ENCODE measurements at regions not wholly inside any gene's neighbourhood (a gene's known extent, or its start where the extent isn't known, plus 50 kb on each side); places are given as distances from the start of the nearest gene placed in this dataset.

- Histone ChIP-seq H3K9me3 (ENCODE audit: control insufficient read depth, insufficient read depth, low read length) (no peaks in the 10 kb centered on the region), H3K4me3 (ENCODE audit: low read depth, low read length) (no peak overlapping the region), H3K27ac (ENCODE audit: low read depth, low read length) (no peak overlapping the region), H3K36me3 (ENCODE audit: control insufficient read depth, insufficient read depth, low read length) (no peaks in the 10 kb centered on the region), H3K4me1 (ENCODE audit: control insufficient read depth, insufficient read depth, low read length) (peaks cover 4% of the 10 kb centered on the region), H3K27me3 (ENCODE audit: control insufficient read depth, insufficient read depth, low read length) (peaks cover 10% of the 10 kb centered on the region)
- WGBS (ENCODE audit: insufficient coverage): no CpG with 5 or more reads among the region's 6 CpGs
- DNase-seq (ENCODE audit: low read depth in 4 of 6, low spot score in 6 of 6): no peak
These were observed 87.3 kb upstream of the SMYD2 start for GRCh38 chr1:214193691-214194090.

GRCh38 chr1:214198571-214198970 lies 82.4 kb upstream of the SMYD2 start:
- no peak for DNase-seq (ENCODE audit: low read depth in 4 of 6, low spot score in 6 of 6)
- Histone ChIP-seq H3K27me3 (ENCODE audit: control insufficient read depth, insufficient read depth, low read length) (no peaks in the 10 kb centered on the region), H3K4me3 (ENCODE audit: low read depth, low read length) (no peak overlapping the region), H3K9me3 (ENCODE audit: control insufficient read depth, insufficient read depth, low read length) (no peaks in the 10 kb centered on the region), H3K27ac (ENCODE audit: low read depth, low read length) (no peak overlapping the region), H3K4me1 (ENCODE audit: control insufficient read depth, insufficient read depth, low read length) (no peaks in the 10 kb centered on the region), H3K36me3 (ENCODE audit: control insufficient read depth, insufficient read depth, low read length) (no peaks in the 10 kb centered on the region)
- 100% methylated on average over 1 of the region's 1 CpG for WGBS (ENCODE audit: insufficient coverage)

- Histone ChIP-seq H3K4me1 (ENCODE audit: control insufficient read depth, insufficient read depth, low read length) (no peaks in the 10 kb centered on the region), H3K27me3 (ENCODE audit: control insufficient read depth, insufficient read depth, low read length) (no peaks in the 10 kb centered on the region), H3K9me3 (ENCODE audit: control insufficient read depth, insufficient read depth, low read length) (no peaks in the 10 kb centered on the region), H3K36me3 (ENCODE audit: control insufficient read depth, insufficient read depth, low read length) (no peaks in the 10 kb centered on the region), H3K4me3 (ENCODE audit: low read depth, low read length) (no peak overlapping the region), H3K27ac (ENCODE audit: low read depth, low read length) (no peak overlapping the region)
- no peak for DNase-seq (ENCODE audit: low read depth in 4 of 6, low spot score in 6 of 6)
- no CpG with 5 or more reads among the region's 2 CpGs for WGBS (ENCODE audit: insufficient coverage)
These were observed 81.4 kb upstream of the SMYD2 start for GRCh38 chr1:214199585-214199984.

- DNase-seq (ENCODE audit: low read depth in 4 of 6, low spot score in 6 of 6): no peak
- Histone ChIP-seq H3K27me3 (ENCODE audit: control insufficient read depth, insufficient read depth, low read length) (no peaks in the 10 kb centered on the region), H3K4me3 (ENCODE audit: low read depth, low read length) (no peak overlapping the region), H3K27ac (ENCODE audit: low read depth, low read length) (no peak overlapping the region), H3K36me3 (ENCODE audit: control insufficient read depth, insufficient read depth, low read length) (no peaks in the 10 kb centered on the region), H3K9me3 (ENCODE audit: control insufficient read depth, insufficient read depth, low read length) (no peaks in the 10 kb centered on the region), H3K4me1 (ENCODE audit: control insufficient read depth, insufficient read depth, low read length) (no peaks in the 10 kb centered on the region)
- WGBS (ENCODE audit: insufficient coverage): 79% methylated on average over 2 of the region's 3 CpGs
These were observed 78.0 kb upstream of the SMYD2 start for GRCh38 chr1:214202992-214203391.

GRCh38 chr1:214205053-214205452 lies 75.9 kb upstream of the SMYD2 start:
- H3K36me3 ChIP-seq (ENCODE audit: control insufficient read depth, insufficient read depth, low read length): no peaks in the 10 kb centered on the region
- H3K4me3 ChIP-seq (ENCODE audit: low read depth, low read length): no peak overlapping the region
- 26% methylated on average over 3 of the region's 8 CpGs for WGBS (ENCODE audit: insufficient coverage)
- no peak overlapping the region for H3K27ac ChIP-seq (ENCODE audit: low read depth, low read length)
- peaks cover 3% of the 10 kb centered on the region for H3K27me3 ChIP-seq (ENCODE audit: control insufficient read depth, insufficient read depth, low read length)
- H3K4me1 ChIP-seq (ENCODE audit: control insufficient read depth, insufficient read depth, low read length): peaks cover 11% of the 10 kb centered on the region
- no peaks in the 10 kb centered on the region for H3K9me3 ChIP-seq (ENCODE audit: control insufficient read depth, insufficient read depth, low read length)
- DNase-seq (ENCODE audit: low read depth in 4 of 6, low spot score in 6 of 6): no peak

- no peak overlapping the region for H3K27ac ChIP-seq (ENCODE audit: low read depth, low read length)
- peaks cover 11% of the 10 kb centered on the region for H3K4me1 ChIP-seq (ENCODE audit: control insufficient read depth, insufficient read depth, low read length)
- DNase-seq (ENCODE audit: low read depth in 4 of 6, low spot score in 6 of 6): peak in 2 of 6 donors; percentile 46 to 66
- 30% methylated on average over 11 of the region's 14 CpGs for WGBS (ENCODE audit: insufficient coverage)
- no peak overlapping the region for H3K4me3 ChIP-seq (ENCODE audit: low read depth, low read length)
- peaks cover 5% of the 10 kb centered on the region for H3K27me3 ChIP-seq (ENCODE audit: control insufficient read depth, insufficient read depth, low read length)
- no peaks in the 10 kb centered on the region for H3K36me3 ChIP-seq (ENCODE audit: control insufficient read depth, insufficient read depth, low read length)
- H3K9me3 ChIP-seq (ENCODE audit: control insufficient read depth, insufficient read depth, low read length): no peaks in the 10 kb centered on the region
These were observed 72.5 kb upstream of the SMYD2 start for GRCh38 chr1:214208460-214208859.

GRCh38 chr1:214209260-214209808 lies 71.6 kb upstream of the SMYD2 start:
- 57% methylated on average over 5 of the region's 7 CpGs for WGBS (ENCODE audit: insufficient coverage)
- no peak overlapping the region for H3K4me3 ChIP-seq (ENCODE audit: low read depth, low read length)
- peaks cover 14% of the 10 kb centered on the region for H3K4me1 ChIP-seq (ENCODE audit: control insufficient read depth, insufficient read depth, low read length)
- peaks cover 5% of the 10 kb centered on the region for H3K27me3 ChIP-seq (ENCODE audit: control insufficient read depth, insufficient read depth, low read length)
- no peak for DNase-seq (ENCODE audit: low read depth in 4 of 6, low spot score in 6 of 6)
- no peaks in the 10 kb centered on the region for H3K9me3 ChIP-seq (ENCODE audit: control insufficient read depth, insufficient read depth, low read length)
- H3K36me3 ChIP-seq (ENCODE audit: control insufficient read depth, insufficient read depth, low read length): no peaks in the 10 kb centered on the region
- no peak overlapping the region for H3K27ac ChIP-seq (ENCODE audit: low read depth, low read length)

GRCh38 chr1:214213136-214213535 lies 67.8 kb upstream of the SMYD2 start:
- no peaks in the 10 kb centered on the region for H3K9me3 ChIP-seq (ENCODE audit: control insufficient read depth, insufficient read depth, low read length)
- no peak overlapping the region for H3K4me3 ChIP-seq (ENCODE audit: low read depth, low read length)
- peaks cover 5% of the 10 kb centered on the region for H3K27me3 ChIP-seq (ENCODE audit: control insufficient read depth, insufficient read depth, low read length)
- DNase-seq (ENCODE audit: low read depth in 4 of 6, low spot score in 6 of 6): no peak
- H3K36me3 ChIP-seq (ENCODE audit: control insufficient read depth, insufficient read depth, low read length): no peaks in the 10 kb centered on the region
- WGBS (ENCODE audit: insufficient coverage): 56% methylated on average over 3 of the region's 4 CpGs
- peaks cover 15% of the 10 kb centered on the region for H3K4me1 ChIP-seq (ENCODE audit: control insufficient read depth, insufficient read depth, low read length)
- H3K27ac ChIP-seq (ENCODE audit: low read depth, low read length): no peak overlapping the region

- Histone ChIP-seq H3K27me3 (ENCODE audit: control insufficient read depth, insufficient read depth, low read length) (peaks cover 2% of the 10 kb centered on the region), H3K9me3 (ENCODE audit: control insufficient read depth, insufficient read depth, low read length) (no peaks in the 10 kb centered on the region), H3K4me1 (ENCODE audit: control insufficient read depth, insufficient read depth, low read length) (peaks cover 5% of the 10 kb centered on the region), H3K4me3 (ENCODE audit: low read depth, low read length) (no peak overlapping the region), H3K36me3 (ENCODE audit: control insufficient read depth, insufficient read depth, low read length) (no peaks in the 10 kb centered on the region), H3K27ac (ENCODE audit: low read depth, low read length) (no peak overlapping the region)
- no CpG with 5 or more reads among the region's 1 CpG for WGBS (ENCODE audit: insufficient coverage)
- no peak for DNase-seq (ENCODE audit: low read depth in 4 of 6, low spot score in 6 of 6)
These were observed 66.1 kb upstream of the SMYD2 start for GRCh38 chr1:214214851-214215250.

- Histone ChIP-seq H3K27ac (ENCODE audit: low read depth, low read length) (no peak overlapping the region), H3K27me3 (ENCODE audit: control insufficient read depth, insufficient read depth, low read length) (no peaks in the 10 kb centered on the region), H3K36me3 (ENCODE audit: control insufficient read depth, insufficient read depth, low read length) (no peaks in the 10 kb centered on the region), H3K4me3 (ENCODE audit: low read depth, low read length) (no peak overlapping the region), H3K9me3 (ENCODE audit: control insufficient read depth, insufficient read depth, low read length) (no peaks in the 10 kb centered on the region), H3K4me1 (ENCODE audit: control insufficient read depth, insufficient read depth, low read length) (peaks cover 5% of the 10 kb centered on the region)
- DNase-seq (ENCODE audit: low read depth in 4 of 6, low spot score in 6 of 6): no peak
- 100% methylated on average over 1 of the region's 3 CpGs for WGBS (ENCODE audit: insufficient coverage)
These were observed 65.4 kb upstream of the SMYD2 start for GRCh38 chr1:214215583-214215982.
